GM21390 (cell line): ENCODE measurements at regions not wholly inside any gene's neighbourhood (a gene's known extent, or its start where the extent isn't known, plus 50 kb on each side); places are given as distances from the start of the nearest gene placed in this dataset.

Source experiments
- ATAC-seq: cut with Tn5 transposase; IDR thresholded peaks from one replicate; pipeline ENCODE4 v1.9.1; 2021; ENCODE audit not compliant: unreplicated experiment

DNA sequence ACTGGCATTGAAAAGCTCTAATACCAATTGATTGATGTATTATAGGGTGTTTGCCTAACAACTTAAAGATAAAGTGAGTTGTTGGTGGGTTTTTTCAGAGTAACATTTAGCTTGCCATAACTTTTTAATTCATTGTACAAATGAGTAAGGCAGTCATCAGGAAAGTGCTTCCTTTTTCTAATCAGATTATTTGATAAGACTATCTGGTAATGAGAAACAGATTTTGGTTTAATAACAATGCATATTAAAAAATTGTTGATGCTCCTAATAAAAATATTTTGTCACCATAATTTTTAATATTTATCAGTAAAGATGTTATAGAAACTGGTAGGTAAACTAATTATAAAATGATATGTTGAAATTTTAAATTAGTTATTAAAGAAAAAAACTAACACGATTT lies 51.3 kb downstream of the BLTP1 start:
- ATAC-seq, result no peak

DNA sequence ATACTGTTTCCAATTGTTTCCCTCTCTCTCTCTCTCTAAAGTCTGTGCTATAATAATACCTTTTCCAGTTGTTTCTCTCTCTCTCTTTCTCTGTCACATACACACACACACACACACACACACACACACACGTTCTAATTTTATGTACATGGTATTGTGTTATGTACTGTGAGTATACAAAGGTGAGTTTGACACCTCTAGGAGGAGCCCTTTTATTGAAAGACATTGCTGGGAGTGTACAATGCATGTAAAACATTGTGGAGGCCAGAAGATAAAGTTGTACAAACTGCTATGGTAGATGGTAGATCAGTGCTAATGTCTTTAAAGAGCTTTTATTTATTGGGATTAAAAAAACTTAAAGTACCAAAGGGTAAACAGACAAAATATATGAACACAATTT lies 53.6 kb downstream of the BLTP1 start:
- no peak for ATAC-seq

DNA sequence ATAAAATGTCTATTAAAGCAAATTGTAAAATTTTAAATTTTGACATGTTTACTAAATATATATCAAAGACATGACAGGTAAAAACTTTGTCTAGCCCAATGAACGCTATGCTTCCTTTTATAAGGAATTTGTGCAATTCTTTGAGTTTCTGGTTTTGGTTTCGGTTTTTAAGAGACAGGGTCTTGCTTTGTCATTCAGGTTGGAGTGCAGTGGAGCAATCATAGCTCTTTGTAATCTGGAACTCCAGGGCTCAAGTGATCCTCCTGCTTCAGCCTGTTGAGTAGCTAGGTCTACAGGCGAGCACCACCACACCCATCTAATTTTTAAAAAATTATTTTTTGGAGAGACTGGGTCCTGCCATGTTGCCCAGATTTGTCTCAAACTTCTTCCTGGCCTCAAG lies 60.7 kb downstream of the BLTP1 start:
- ATAC-seq, result peak; percentile 73

DNA sequence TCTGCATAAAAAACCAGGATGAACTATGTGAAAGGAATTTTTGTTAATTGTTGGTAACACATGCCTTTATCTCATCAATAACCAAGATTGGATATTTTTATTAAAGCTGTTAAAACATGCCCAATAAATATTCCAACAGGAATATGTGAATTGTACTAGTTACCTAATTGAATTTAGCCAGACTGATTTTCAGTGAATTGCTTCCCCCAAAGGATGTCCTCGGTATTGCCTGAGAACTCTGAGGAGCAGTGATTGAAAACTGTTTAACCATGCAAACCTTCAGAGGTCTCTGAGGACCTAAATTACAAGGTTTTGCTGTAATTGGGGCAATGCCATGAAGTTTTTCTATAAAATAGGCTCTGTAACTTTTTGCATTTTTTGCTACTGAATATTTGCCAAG lies 66.6 kb downstream of the BLTP1 start:
- no peak for ATAC-seq

DNA sequence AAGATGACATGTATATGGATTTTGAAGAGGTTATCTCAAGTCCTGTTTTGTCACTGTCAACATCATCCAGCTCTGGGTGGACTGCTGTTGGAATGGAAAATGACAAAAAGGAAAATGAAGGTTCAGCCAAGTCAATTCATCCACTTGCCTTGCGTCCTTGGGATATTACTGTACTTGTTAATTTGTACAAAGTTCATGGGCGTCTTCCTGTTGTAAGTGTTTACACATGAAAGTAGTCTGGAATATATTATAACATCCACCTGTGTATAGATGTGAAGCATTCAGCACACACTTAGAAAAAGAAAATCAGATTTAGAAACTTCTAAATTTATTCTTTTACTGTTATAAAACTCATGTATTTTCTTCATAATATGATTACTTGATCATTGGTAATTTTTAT lies 67.2 kb downstream of the BLTP1 start:
- no peak for ATAC-seq

DNA sequence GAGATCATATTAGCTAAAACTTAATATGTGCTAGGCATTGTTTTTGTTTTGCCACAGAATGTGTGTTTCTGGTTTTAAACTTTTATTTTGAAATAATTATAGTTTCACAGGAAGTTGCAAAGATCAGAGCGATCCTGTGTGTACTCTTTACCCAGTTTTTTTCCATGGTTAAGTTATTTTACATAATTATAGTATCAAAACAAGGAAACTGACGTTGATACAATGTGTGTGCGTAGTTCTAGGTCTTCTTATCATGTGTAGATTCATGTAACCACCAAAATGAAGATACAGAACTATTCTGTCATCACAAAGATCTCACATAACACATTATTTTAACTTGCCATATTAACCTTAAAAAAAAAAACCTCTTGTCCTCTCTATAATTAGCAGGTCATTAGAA lies 69.2 kb downstream of the BLTP1 start:
- no peak for ATAC-seq

DNA sequence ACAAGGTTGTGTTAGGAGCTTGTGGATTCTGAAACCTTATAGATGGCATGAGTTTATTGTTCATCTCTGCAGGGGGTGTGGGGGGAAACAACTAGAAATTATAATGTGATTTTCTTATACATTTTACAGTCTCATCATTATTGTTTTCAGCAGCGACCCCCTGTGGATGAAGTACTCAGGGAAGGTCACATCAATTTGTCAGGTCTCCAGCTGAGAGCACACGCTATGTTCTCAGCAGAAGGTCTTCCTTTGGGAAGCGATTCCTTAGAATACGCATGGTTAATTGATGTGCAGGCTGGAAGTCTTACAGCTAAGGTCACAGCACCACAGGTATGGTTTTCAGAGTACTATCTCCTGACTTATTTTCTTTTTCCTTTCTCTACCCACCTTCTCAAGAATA lies 72.2 kb downstream of the BLTP1 start:
- ATAC-seq, result no peak

DNA sequence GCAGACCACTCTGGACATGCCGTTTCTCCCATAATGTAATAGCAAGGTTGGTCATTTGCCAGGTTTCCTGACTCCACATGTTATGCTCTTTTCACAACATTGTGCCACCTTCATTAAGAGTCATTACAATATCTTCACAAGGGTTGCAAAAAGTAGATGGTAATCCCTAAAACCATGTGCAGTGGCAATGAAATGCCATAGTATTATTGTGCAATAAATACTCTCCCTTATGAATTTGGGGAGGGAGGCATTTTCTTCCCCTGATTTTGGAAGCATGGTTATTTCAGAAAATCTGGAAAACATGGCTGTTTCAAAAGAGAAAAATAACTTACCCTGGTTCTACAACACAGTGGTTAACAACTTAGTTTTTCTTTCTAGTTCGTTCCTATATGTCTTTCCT lies 75.1 kb downstream of the BLTP1 start:
- ATAC-seq, result no peak

DNA sequence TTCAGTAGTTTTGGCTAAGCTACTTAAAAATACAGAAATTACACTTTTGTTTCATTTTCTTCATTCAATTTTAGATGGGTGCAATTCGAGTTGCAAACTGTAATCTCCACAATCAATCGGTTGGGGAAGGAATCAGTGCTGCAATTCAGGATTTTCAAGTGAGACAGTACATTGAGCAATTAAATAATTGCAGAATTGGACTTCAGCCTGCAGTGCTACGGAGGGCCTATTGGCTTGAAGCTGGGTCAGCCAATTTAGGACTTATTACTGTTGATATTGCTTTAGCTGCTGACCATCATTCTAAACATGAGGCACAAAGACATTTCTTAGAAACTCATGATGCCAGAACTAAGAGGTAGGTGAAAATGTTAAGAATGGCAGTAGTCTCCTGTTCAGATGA lies 77.7 kb downstream of the BLTP1 start:
- no peak for ATAC-seq

DNA sequence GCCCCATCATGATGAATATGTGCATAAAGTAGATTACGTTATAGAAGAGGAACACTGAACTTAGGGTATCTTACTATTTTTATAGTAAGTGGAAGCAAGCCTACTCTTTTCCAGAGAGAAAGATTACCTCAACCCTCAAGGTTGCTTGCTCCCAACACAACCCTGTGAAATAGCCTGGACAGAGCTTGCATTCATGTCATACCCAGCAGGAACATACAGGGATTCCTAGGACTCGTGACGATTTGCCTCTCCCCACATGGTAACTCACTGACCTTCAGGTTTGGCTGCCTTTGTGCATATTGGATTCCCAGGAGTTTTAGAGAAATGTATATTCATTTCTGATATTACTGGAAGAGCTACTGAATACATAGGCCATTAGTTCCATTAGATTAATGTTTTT lies 80.5 kb downstream of the BLTP1 start:
- no peak for ATAC-seq

DNA sequence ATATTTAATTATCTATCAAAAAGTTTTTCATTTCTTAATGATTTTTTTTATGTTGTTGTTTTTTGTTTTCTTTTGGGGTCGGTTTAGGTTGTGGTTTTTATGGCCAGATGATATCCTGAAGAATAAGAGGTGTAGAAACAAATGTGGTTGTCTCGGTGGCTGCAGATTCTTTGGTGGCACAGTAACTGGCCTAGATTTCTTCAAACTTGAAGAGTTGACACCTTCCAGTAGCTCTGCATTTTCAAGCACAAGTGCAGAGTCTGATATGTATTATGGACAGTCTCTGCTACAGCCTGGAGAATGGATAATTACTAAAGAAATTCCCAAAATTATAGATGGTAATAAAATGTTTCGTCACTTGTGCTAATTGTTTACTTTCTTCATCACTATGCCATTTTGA lies 82.6 kb downstream of the BLTP1 start:
- ATAC-seq, result no peak

DNA sequence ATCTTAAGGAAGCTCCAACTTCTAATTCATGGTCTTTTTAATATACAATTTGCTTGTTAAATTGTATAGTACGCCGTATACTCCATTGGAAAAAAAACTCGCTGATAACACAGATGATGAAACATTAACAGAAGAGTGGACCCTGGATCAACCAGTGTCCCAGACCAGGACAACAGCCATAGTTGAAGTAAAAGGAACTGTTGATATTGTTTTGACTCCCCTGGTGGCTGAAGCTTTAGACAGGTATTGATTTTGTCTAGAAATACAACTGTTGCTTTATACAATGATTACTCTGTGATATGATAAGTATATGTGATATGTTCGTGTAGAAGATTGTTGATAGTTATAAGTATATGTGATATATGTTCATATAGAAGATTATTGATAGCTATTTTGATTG lies 91.7 kb downstream of the BLTP1 start:
- ATAC-seq, result no peak

DNA sequence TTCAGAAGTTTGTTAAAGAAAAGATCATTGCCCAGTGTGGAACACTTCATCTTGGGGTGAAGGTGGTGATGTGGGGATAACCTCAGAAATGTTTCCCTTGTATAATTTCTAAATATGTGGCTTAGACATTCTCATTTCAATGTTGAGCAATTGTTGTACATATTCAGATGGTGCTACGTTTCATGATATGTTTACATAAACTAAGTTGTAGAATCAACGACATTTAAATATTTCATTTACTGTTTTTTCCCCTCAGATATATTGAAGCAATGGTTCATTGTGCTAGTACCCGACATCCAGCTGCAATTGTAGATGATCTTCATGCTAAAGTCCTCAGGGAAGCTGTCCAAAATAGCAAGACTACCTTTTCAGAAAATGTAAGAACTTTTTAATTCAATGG lies 92.6 kb downstream of the BLTP1 start:
- ATAC-seq, result no peak

DNA sequence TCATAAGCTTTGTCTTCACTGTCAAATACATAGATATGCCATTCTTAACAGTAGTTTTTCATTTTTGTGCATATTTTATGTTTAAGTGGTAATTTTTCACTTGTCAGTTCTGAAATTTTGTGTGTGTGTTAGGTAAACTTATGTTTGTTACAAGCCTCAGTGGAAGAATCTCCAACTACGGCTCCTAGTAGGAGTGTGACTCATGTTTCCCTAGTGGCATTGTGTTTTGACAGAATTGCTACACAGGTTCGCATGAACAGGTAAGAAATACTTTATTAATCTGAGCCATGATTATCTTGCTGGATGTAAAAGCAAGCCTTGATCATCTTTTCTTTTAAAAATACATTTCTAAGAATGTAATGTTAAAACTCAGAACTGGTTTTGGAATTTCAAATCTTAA lies 94.4 kb downstream of the BLTP1 start:
- no peak for ATAC-seq

DNA sequence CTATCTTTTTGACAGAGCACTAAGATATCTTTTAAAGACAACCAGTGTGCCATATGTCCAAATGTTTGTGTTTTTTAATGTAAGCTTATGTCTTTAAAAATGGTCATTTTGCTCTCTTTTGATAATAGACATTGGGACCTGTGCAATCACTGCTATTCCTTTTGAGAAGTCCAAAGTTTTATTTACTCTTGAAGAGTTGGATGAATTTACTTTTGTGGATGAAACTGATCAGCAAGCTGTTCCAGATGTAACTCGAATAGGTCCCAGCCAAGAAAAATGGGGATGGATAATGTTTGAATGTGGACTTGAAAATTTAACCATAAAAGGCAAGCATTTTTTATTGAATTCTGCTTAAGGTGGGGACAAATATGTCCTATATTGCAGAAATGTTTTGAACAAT lies 97.2 kb downstream of the BLTP1 start:
- ATAC-seq, result no peak

DNA sequence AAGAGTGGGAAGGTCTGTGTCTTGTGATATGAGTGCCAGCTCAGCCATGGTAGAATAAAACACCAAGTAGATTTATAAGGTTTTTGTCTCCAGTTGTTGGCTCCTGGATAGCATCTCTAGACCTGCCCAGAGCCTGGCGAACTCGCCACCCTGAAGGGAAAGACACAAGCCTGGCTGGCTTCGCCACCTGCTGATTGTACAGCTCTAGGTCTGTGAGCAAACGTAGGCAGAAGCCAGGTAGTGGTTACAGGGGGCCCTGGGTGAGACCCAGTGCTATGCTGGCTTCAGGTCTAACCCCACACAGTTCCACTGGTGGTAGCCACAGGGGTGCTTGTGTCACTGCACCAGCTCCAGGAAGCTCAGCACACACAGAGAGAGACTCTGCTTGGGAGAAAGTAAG lies 100.5 kb downstream of the BLTP1 start:
- no peak for ATAC-seq

DNA sequence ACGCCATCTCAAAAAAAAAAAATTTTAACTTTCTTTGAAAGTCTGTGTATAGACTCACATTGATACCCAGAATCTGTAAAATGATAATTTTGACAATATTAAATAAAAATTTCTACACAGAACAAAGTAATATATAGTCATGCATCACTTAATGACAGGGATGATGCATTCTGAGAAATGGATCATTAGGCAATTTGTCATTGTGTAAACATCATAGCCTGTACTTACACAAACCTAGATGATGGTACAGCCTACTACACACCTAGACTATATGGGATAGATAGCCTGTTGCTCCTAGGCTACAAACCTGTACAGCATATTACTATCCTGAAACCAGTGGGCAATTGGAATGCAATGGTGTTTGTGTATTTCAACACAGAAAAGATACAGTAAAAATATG lies 107.7 kb downstream of the BLTP1 start:
- no peak for ATAC-seq

DNA sequence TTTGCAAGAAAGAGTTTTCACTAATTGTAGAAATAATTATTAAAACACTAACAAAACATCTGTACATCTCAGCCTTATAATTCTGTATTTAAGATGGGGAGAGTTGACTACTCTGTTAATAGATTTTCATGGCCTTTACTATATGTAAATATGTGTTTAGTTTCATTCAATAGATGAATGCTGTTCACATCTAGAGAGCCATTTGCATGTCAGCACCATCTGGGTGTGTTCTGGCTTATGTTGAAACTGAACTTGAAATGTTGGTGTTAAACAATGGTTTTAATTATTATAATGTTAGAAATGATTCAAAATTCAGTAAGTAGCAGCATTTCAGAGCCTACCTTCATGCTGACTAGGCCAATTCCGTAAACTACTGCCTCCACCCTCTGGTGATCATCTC lies 102.5 kb upstream of the ADAD1 start:
- no peak for ATAC-seq

DNA sequence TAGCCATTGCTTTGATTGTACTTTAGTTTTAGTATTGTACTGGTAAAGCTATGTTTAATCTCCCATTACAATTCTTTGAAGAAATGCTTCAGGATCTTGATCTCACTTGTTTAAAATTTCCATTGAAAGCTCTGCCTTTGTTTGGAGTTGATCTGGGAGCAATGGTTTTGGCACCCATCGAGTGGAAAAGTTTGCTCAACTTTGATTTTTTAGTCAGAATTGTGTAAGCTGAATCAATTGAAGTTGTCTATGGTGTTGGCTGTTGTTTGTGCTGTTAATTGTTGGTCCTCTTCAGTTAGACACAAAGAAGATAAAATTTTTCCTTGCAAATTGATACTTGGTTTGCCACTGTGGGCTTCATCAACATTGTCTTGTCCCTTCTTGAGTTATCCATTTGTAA lies 99.8 kb upstream of the ADAD1 start:
- no peak for ATAC-seq

DNA sequence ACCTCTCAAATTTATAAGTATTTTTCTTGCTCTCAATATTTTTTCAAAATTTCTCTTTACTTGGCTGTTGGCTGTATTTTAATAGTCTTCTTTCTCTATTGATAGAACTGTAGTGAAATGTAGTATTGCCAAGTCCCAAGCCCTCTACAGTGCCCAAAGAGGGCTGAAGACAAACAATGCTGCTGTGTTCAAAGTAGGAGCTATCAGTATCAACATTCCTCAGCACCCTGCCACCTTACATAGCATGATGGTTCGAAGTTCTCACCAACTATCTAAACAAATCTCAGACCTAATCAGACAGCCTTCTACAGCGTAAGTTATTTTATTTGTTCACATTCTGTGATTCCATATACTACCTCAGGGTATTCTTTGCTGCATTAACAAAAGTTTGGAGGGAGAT lies 99.1 kb upstream of the ADAD1 start:
- ATAC-seq, result no peak

DNA sequence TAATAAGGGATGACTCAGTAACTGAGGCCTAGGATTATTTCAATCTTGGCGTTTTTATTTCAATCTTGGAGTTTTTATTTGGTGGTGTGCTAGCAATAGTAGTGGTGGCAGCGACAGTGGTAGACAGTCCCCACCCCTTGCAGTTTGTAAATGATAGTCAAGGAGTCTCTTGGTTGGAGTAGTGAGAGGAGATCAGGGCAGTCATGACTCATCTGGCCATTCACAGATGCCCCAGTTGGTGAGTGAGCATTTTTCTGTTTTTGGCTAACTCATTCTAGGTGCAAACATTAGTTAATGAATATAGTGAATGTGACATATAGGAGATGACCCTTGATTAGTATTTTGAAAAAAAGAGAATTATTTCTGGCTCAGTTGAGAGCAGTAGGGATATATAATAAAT lies 93.5 kb upstream of the ADAD1 start:
- no peak for ATAC-seq

DNA sequence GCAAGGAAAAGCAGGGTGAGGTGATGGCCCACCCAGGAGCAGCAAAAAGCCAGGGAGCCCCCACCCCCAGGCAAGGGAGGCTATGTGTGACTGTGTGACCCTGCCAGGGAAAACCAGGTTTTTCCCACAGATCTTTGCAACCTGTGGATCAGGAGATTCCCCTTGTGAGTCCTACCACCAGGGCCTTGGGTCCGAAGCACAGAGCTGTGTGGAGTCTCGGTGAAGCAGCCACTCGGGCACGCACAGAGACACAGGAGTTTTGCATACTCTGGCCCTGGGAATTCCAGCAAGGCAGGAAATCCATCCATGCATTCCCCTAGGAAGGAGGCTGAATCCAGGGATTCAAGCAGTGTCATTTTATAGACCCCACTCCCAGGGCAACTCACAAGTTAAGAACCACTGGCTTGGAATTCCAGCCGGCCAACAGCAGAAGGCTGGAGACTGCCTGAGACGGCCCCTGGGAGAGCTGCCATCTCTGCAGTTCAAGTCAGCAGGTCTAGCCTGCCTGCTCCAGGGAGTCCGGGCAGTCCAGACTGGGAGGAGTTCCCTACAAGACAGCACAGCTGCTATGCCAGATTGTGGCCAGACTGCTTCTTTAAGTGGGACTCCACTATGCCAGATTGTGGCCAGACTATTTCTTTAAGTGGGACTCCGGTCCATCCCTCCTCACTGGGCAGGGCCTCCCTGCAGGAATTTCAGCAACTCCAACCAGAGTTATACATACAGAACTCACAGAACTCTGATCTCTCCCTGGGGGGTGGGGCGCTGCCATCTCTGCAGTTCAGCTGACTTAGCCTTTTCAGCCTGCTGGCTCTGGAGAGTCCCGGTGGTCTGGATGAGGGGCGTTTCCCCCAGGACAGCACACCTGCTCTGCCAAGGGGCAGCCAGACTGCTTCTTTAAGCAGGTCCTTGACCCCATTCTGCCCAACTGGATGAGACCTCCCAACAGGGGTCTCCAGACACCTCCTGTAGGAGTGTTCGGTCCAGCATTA lies 85.1 kb upstream of the ADAD1 start:
- no peak for ATAC-seq

DNA sequence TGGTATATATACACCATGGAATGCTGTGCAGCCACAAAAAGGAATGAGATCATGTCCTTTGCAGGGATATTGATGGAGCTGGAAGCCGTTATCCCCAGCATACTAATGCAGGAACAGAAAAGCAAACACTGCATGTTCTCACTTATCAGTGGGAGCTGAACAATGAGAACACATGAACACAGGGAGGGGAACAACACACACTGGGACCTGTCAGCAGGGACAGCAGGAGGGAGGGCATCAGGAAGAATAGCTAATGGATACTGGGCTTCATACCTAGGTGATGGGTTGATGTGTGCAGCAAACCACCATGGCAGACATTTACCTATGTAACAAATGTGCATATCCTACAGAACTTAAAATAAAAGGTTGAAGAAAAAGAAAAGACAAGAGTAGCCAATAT lies 81.1 kb upstream of the ADAD1 start:
- ATAC-seq, result no peak
